HUES64 (cell line): ENCODE measurements at regions not wholly inside any gene's neighbourhood (a gene's known extent, or its start where the extent isn't known, plus 50 kb on each side); places are given as distances from the start of the nearest gene placed in this dataset.
"Not testable (repeated sequence)": the region's sequence is repeated elsewhere in the genome, so short reads cannot be mapped to it uniquely, and the experiment has no call there.

Experiments
- H3K27ac ChIP-seq: 2 replicates; pipeline ENCODE4 v1.7.0; 2013; ENCODE audit warnings: low read depth, low read length, inconsistent platforms
- H3K27me3 ChIP-seq: 2 replicates; pipeline ENCODE4 v1.6.1; 2013; ENCODE audit warnings: mild to moderate bottlenecking, low read length; ENCODE audit not compliant: insufficient read depth
- H3K36me3 ChIP-seq: 2 replicates; pipeline ENCODE4 v1.6.1; 2013; ENCODE audit warnings: mild to moderate bottlenecking, low read length; ENCODE audit not compliant: insufficient read depth
- H3K4me1 ChIP-seq: 2 replicates; pipeline ENCODE4 v1.6.1; 2013; ENCODE audit warnings: mild to moderate bottlenecking, low read length, moderate library complexity; ENCODE audit not compliant: insufficient read depth
- H3K4me3 ChIP-seq: 2 replicates; pipeline ENCODE4 v1.5.1; 2013; ENCODE audit warnings: mild to moderate bottlenecking, low read length, moderate library complexity
- H3K9ac ChIP-seq: 2 replicates; pipeline ENCODE4 v1.6.1; 2013; ENCODE audit warnings: mild to moderate bottlenecking, low read depth, low read length
- H3K9me3 ChIP-seq: 2 replicates; pipeline ENCODE4 v1.6.1; 2013; ENCODE audit warnings: low read depth, low read length; ENCODE audit not compliant: insufficient read depth
- WGBS: fragments of 150-250, 120-280 bp; methylation state at CpG from one replicate; pipeline ENCODE4 v1.1.7; 2013; ENCODE audit warnings: missing lambda C conversion rate; 5-methylcytosine and 5-hydroxymethylcytosine counted together

DNA sequence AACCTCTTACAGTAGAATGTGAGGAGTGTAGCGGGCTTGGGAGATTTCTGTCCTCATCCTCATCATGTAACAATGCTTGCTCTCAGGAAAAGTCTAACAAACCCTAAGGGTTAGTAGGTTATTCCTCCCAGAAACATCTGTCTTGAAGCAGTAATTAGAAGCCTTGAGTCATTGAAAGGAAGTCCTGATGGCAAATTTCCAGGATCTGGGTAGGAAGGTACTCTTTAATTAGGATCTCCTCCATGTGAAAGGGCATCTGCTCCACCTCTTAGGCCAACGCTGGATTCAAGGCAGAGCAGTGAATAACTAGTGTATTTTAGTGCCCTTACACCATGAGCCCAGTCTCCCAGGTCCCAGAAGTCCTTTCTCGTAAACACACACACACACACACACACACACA, 106.6 kb upstream of the BARHL2 start:
- H3K36me3 ChIP-seq, result no peaks in the 10 kb centered on the region
- H3K9me3 ChIP-seq, result no peaks in the 10 kb centered on the region
- no peaks in the 10 kb centered on the region for H3K27me3 ChIP-seq
- no peak overlapping the region for H3K4me3 ChIP-seq
- H3K27ac ChIP-seq, result no peak overlapping the region
- H3K9ac ChIP-seq, result no peak overlapping the region
- no peaks in the 10 kb centered on the region for H3K4me1 ChIP-seq
- WGBS, result 84% methylated on average over 2 of the region's 3 CpGs

DNA sequence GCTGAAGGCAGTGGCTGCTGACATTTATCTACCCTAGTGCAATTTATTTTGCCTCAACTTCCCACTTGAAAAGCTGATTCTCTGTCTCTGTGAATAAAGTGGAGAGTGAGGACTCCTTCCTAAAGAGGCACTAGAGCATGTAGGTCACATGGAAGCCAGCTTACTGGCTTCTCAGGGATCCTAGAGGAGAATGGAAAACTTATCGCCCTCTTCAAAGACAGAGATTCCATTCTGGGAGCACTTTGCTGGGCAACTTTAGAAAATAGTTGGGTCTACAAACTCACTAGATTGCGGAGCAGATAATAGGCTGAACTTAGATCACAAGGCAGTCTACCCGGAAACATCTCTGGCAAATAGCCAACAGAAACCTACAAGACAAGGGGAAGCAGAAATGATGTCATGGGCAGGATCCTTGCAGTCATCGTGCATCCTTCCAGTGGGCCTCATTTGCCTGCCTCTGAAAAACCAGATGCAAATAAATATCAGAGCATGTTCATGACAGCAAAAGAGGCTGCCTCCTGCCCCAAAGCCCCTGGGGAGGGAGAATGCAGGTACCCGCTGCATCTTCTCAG, 104.8 kb upstream of the BARHL2 start:
- no peaks in the 10 kb centered on the region for H3K9me3 ChIP-seq
- no peak overlapping the region for H3K9ac ChIP-seq
- H3K4me3 ChIP-seq, result no peak overlapping the region
- H3K36me3 ChIP-seq, result no peaks in the 10 kb centered on the region
- no peaks in the 10 kb centered on the region for H3K4me1 ChIP-seq
- no peak overlapping the region for H3K27ac ChIP-seq
- 91% methylated on average over 5 of the region's 5 CpGs for WGBS
- no peaks in the 10 kb centered on the region for H3K27me3 ChIP-seq

DNA sequence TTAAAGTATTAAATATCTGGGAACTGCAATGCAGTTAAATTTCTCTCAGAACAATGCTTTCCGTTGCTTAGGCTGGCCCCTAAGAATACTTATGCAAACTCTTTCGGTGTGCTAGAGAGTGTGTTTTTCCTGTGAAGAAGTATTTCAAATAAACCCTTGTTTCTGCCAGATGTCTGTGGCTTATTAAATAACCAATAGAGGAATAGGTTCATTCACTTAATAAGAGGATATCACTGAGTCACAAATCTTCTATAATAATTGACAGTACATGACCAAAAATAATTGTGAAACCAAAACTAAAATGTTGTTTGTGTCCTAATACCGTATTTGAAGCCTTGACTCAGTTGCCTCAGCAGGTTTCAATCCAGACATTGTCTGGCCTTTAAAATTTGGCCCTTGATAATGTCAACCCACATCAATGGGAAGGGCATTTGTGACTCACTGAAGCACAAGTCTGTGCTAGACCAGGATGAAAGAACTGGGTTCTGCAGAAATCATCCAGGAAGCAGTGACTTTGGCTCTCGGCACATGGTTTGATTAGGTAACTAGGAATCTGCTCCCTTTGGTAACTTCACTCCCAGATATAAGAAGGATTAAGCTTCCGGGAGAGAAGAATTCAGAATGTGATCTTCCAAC, 104.2 kb upstream of the BARHL2 start:
- Histone ChIP-seq H3K9me3 (no peaks in the 10 kb centered on the region), H3K4me1 (no peaks in the 10 kb centered on the region), H3K27me3 (peaks cover 4% of the 10 kb centered on the region; the same call in 1 of the 2 replicates), H3K36me3 (no peaks in the 10 kb centered on the region), H3K4me3 (no peak overlapping the region), H3K27ac (no peak overlapping the region), H3K9ac (no peak overlapping the region)
- 92% methylated on average over 5 of the region's 5 CpGs for WGBS

DNA sequence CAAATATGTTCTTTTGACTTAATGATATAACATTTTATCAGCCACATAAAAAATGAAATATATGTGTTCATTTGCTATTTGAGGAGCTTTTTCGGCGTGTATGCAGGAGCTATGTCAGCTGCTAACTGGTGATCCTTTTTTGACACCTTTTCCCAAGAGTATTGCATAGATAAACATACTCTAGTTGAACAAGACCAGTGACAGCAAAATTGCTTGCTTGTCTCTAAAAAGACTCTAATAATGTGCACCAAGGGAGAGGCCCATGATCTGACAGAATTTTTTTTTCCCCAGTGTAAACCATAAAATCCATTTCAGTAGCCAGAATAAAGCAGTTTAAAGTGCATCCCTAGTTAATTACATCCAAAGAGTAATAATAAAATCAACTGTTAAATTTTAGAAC, 103.6 kb upstream of the BARHL2 start:
- H3K27me3 ChIP-seq, result peaks cover 4% of the 10 kb centered on the region; the same call in 1 of the 2 replicates
- no peak overlapping the region for H3K9ac ChIP-seq
- H3K27ac ChIP-seq, result no peak overlapping the region
- H3K36me3 ChIP-seq, result no peaks in the 10 kb centered on the region
- H3K9me3 ChIP-seq, result no peaks in the 10 kb centered on the region
- H3K4me3 ChIP-seq, result no peak overlapping the region
- 93% methylated on average over 2 of the region's 2 CpGs for WGBS
- no peaks in the 10 kb centered on the region for H3K4me1 ChIP-seq

DNA sequence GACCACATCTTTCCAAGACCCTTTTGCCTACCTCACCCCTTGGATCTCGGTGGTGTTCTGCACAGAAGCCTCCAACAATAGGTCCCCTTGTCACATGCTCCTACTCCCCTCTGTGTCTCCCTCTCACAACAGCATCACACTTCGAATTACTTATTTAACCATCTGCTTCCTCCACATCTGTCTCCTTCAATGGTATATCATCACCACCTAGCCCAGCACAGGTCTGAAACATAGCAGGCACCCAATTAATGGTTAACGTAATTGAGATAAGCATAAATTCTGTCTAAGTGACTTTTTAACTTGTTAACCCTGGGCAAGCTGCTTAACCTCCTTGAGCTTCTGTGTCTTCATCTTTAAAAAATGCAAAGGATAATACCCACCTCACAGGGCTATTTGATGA, 100.3 kb upstream of the BARHL2 start:
- H3K9me3 ChIP-seq, result no peaks in the 10 kb centered on the region
- WGBS, result 83% methylated on average over 3 of the region's 3 CpGs
- H3K27me3 ChIP-seq, result peaks cover 4% of the 10 kb centered on the region; the same call in 1 of the 2 replicates
- H3K36me3 ChIP-seq, result no peaks in the 10 kb centered on the region
- H3K27ac ChIP-seq, result no peak overlapping the region
- H3K4me1 ChIP-seq, result no peaks in the 10 kb centered on the region
- no peak overlapping the region for H3K9ac ChIP-seq
- no peak overlapping the region for H3K4me3 ChIP-seq

DNA sequence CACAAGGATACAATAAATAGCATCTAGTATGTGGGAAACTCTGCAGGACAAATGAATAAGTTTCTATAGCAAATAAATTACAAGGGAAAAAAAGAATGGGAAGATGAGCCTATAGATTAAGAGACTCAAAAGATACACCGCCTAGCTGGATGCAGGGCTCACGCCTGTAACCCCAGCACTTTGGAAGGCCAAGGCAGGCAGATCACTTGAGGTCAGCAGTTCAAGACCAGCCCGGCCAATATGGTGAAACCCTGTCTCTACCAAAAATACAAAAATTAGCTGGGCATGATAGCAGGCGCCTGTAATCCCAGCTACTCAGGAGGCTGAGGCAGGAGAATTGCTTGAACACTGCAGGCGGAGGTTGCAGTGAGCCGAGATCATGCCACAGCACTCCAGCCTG, 95.1 kb upstream of the BARHL2 start:
- H3K4me3 ChIP-seq, H3K27ac ChIP-seq, H3K36me3 ChIP-seq, H3K9ac ChIP-seq, H3K9me3 ChIP-seq: not testable (repeated sequence)
- Histone ChIP-seq H3K4me1 (peaks cover 18% of the 10 kb centered on the region), H3K27me3 (peaks cover 37% of the 10 kb centered on the region)
- 93% methylated on average over 6 of the region's 6 CpGs for WGBS

DNA sequence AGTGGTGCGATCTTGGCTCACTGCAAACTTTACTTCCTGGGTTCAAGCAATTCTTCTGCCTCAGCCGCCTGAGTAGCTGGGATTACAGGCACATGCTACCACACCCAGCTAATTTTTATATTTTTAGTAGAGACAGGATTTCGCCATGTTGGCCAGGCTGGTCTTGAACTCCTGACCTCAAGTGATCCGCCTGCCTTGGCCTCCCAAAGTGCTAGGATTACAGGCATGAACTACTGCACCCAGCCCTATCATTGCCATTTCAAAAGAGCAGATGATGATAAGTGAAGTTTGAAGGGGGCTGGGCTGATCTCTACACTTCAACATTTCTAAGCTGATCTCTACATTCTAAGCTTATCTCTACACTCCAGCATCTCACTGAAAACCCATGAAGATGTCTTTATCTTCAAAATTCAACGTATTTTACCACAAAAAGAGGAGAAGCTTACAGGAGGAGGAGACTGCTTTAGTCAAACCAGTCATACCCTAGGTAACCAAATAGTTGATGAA, 94.4 kb upstream of the BARHL2 start:
- not testable (repeated sequence) for H3K9ac ChIP-seq, H3K4me3 ChIP-seq, H3K9me3 ChIP-seq, H3K36me3 ChIP-seq, H3K27ac ChIP-seq
- Histone ChIP-seq H3K27me3 (peaks cover 40% of the 10 kb centered on the region), H3K4me1 (peaks cover 18% of the 10 kb centered on the region)
- 83% methylated on average over 5 of the region's 5 CpGs for WGBS

DNA sequence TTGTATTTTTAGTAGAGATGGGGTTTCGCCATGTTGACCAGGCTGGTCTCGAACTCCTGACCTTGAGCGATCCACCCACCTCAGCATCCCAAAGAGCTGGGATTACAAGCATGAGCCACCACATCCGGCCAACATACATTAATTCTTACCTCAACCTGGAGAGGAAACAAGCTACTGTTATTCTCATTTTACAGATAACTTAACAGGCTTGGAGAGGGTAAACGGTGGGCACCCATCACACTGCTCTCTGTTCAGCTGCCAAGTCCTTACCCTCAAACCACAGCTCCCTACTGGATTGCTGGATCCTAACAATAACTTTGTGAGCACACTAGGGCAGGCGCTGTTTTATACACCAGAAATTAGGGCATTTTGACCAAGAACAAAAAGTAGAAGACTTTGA, 93.6 kb upstream of the BARHL2 start:
- WGBS, result 94% methylated on average over 6 of the region's 6 CpGs
- Histone ChIP-seq H3K27ac (no peak overlapping the region), H3K9ac (no peak overlapping the region), H3K36me3 (no peaks in the 10 kb centered on the region), H3K4me3 (no peak overlapping the region), H3K9me3 (no peaks in the 10 kb centered on the region), H3K27me3 (peaks cover 38% of the 10 kb centered on the region), H3K4me1 (peaks cover 18% of the 10 kb centered on the region)

DNA sequence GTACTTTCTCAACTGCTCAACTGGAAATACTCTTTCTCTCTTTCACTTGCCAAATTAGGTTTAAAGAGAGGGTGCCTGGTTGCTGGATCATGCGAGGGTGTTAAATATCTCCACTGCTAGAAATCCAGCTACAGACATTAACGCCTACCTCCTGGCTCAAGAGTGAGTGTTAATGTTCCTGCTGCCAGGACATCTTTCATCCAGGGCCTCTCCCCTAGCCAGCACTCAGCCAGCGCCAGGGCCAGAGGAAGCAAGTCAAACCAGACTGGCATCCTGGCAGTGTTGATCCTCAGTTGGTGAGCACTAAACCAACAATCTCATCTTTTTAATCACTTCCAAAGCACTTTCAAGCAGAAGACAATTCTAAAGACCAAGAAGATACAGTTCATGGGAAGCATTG, 92.9 kb upstream of the BARHL2 start:
- 76% methylated on average over 2 of the region's 3 CpGs for WGBS
- Histone ChIP-seq H3K9ac (no peak overlapping the region), H3K36me3 (no peaks in the 10 kb centered on the region), H3K27me3 (peaks cover 38% of the 10 kb centered on the region), H3K4me1 (peaks cover 18% of the 10 kb centered on the region), H3K4me3 (no peak overlapping the region), H3K27ac (no peak overlapping the region), H3K9me3 (peaks cover under 1% of the 10 kb centered on the region; the same call in 1 of the 2 replicates)

DNA sequence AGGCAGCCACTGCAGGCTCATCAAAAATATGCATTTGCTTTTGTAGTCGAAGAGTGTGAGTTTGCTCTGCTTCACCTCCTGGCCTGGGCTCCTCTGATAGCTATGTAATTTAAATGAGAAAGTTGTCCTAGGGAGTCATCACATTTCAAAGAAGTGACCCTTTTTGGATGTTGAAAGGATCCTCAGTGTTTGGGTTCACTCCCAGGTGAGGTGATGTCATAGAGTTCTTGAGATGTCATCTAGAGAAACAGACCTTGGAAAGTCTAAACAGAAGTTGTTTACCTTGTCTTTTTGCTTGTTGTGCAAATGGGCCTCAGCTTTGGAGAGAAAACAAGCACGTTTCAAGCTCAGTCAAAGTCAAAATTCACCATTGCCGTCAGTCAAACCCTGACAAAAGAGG, 92.0 kb upstream of the BARHL2 start:
- WGBS, result 8% methylated on average over 3 of the region's 3 CpGs
- Histone ChIP-seq H3K27me3 (peaks cover 38% of the 10 kb centered on the region), H3K9me3 (peaks cover 3% of the 10 kb centered on the region; the same call in 1 of the 2 replicates), H3K4me3 (no peak overlapping the region), H3K36me3 (no peaks in the 10 kb centered on the region), H3K27ac (peak overlapping the region; percentile 74; the same call in 1 of the 2 replicates), H3K4me1 (peaks cover 18% of the 10 kb centered on the region), H3K9ac (no peak overlapping the region)

DNA sequence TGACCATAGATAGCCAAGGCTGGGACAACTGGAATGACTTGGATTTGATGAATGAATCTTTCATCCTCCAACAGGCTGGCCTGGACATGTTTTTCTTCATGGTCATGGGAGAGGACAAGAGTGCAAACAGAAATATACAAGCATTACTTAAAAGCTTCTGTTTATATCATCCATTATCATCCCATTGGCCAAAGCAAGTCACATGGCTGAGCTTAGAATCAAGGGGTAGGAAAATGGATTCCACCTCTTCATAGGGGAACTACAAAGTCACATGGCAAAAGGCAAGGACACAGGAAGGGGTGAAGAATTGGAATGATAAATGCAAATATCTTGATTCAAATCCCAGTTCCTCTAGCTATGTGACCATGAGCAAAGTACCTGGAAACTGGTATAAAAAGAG, 90.2 kb upstream of the BARHL2 start:
- peaks cover 38% of the 10 kb centered on the region for H3K27me3 ChIP-seq
- peaks cover 18% of the 10 kb centered on the region for H3K4me1 ChIP-seq
- H3K27ac ChIP-seq, result no peak overlapping the region
- H3K9me3 ChIP-seq, result peaks cover 3% of the 10 kb centered on the region; the same call in 1 of the 2 replicates
- no peak overlapping the region for H3K9ac ChIP-seq
- H3K4me3 ChIP-seq, result no peak overlapping the region
- H3K36me3 ChIP-seq, result no peaks in the 10 kb centered on the region
